ENCODE measurements at regions not wholly inside any gene's neighbourhood (a gene's known extent, or its start where the extent isn't known, plus 50 kb on each side); places are given as distances from the start of the nearest gene placed in this dataset.

- no peaks in the 10 kb centered on the region for H3K27me3 ChIP-seq
- H3K4me1 ChIP-seq, result no peaks in the 10 kb centered on the region
- H3K4me3 ChIP-seq, result no peak overlapping the region
- no peak overlapping the region for H3K27ac ChIP-seq
- intact Hi-C loops (cut with DNase I), result no loop called here
- TF ChIP-seq CTCF (IDR thresholded peaks at IDR 0.05), result no peak
- no peaks in the 10 kb centered on the region for H3K36me3 ChIP-seq
- no peaks in the 10 kb centered on the region for H3K9me3 ChIP-seq
- no peak for DNase-seq (ENCODE audit: low spot score in 2 of 2)
Observed at GRCh38 chr12:30136696-30137095, 353.0 kb upstream of the TMTC1 start.

- Histone ChIP-seq H3K27me3 (no peaks in the 10 kb centered on the region), H3K4me3 (no peak overlapping the region), H3K27ac (no peak overlapping the region), H3K36me3 (no peaks in the 10 kb centered on the region), H3K4me1 (no peaks in the 10 kb centered on the region), H3K9me3 (no peaks in the 10 kb centered on the region)
- intact Hi-C loops (cut with DNase I), result no loop called here
- DNase-seq (ENCODE audit: low spot score in 2 of 2), result no peak
- no peak for TF ChIP-seq CTCF (IDR thresholded peaks at IDR 0.05)
Observed at GRCh38 chr12:30135776-30136175, 352.0 kb upstream of the TMTC1 start.

GRCh38 chr12:30134229-30134628 lies 350.5 kb upstream of the TMTC1 start:
- no peak for TF ChIP-seq CTCF (IDR thresholded peaks at IDR 0.05)
- no peaks in the 10 kb centered on the region for H3K27me3 ChIP-seq
- H3K4me3 ChIP-seq, result no peak overlapping the region
- DNase-seq (ENCODE audit: low spot score in 2 of 2), result no peak
- H3K36me3 ChIP-seq, result no peaks in the 10 kb centered on the region
- no peaks in the 10 kb centered on the region for H3K9me3 ChIP-seq
- intact Hi-C loops (cut with DNase I), result no loop called here
- no peaks in the 10 kb centered on the region for H3K4me1 ChIP-seq
- H3K27ac ChIP-seq, result no peak overlapping the region

GRCh38 chr12:30126944-30127343 lies 343.2 kb upstream of the TMTC1 start:
- no peaks in the 10 kb centered on the region for H3K9me3 ChIP-seq
- H3K27me3 ChIP-seq, result no peaks in the 10 kb centered on the region
- H3K4me1 ChIP-seq, result no peaks in the 10 kb centered on the region
- no peak for TF ChIP-seq CTCF (IDR thresholded peaks at IDR 0.05)
- H3K4me3 ChIP-seq, result no peak overlapping the region
- no peaks in the 10 kb centered on the region for H3K36me3 ChIP-seq
- intact Hi-C loops (cut with DNase I), result no loop called here
- no peak for DNase-seq (ENCODE audit: low spot score in 2 of 2)
- H3K27ac ChIP-seq, result no peak overlapping the region

- H3K27me3 ChIP-seq, result no peaks in the 10 kb centered on the region
- no peaks in the 10 kb centered on the region for H3K36me3 ChIP-seq
- no peak for TF ChIP-seq CTCF (IDR thresholded peaks at IDR 0.05)
- no peak overlapping the region for H3K4me3 ChIP-seq
- intact Hi-C loops (cut with DNase I), result no loop called here
- H3K27ac ChIP-seq, result no peak overlapping the region
- no peaks in the 10 kb centered on the region for H3K9me3 ChIP-seq
- no peak for DNase-seq (ENCODE audit: low spot score in 2 of 2)
- no peaks in the 10 kb centered on the region for H3K4me1 ChIP-seq
Observed at GRCh38 chr12:30120522-30120921, 336.8 kb upstream of the TMTC1 start.

- Histone ChIP-seq H3K4me3 (no peak overlapping the region), H3K27ac (no peak overlapping the region), H3K9me3 (no peaks in the 10 kb centered on the region), H3K36me3 (no peaks in the 10 kb centered on the region), H3K27me3 (no peaks in the 10 kb centered on the region), H3K4me1 (no peaks in the 10 kb centered on the region)
- intact Hi-C loops (cut with DNase I), result no loop called here
- no peak for DNase-seq (ENCODE audit: low spot score in 2 of 2)
- TF ChIP-seq CTCF (IDR thresholded peaks at IDR 0.05), result no peak
Observed at GRCh38 chr12:30117483-30117882, 333.7 kb upstream of the TMTC1 start.

Data from ascending aorta (tissue), 2 donors.